ENCODE measurements at regions not wholly inside any gene's neighbourhood (a gene's known extent, or its start where the extent isn't known, plus 50 kb on each side); places are given as distances from the start of the nearest gene placed in this dataset.
"Not testable (repeated sequence)": the region's sequence is repeated elsewhere in the genome, so short reads cannot be mapped to it uniquely, and the experiment has no call there.

DNA sequence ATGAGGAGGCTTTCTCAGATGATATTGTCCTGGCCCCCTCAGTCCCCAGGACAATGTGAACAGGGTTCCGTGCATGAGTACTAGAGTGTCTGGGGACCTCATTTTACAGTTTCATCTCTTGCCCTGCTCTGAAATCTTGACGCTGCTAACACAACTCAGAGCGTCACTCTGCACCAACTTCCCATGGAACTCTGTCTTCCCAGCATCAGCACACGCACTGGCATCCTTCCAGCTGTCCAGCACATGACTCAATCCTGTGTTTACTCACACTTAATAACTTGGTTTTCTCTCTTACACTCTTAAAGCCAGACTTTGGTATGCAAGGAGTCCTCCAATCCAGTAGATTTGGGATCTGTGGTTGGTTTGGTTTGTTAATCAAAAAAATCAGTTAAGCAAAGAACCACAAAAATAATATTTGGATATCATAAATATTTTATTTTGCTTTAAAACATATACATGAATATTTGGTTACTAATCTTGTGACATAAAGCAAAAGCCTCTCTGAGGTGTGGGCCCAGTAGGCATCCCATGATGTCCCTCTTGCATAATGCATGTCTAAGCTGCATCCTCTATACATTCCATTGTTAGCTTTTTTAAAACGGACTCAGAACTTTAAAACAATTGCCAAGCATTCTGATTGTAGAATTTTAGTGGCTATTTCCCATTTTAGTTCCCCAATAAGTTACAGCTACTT is 131.0 kb downstream of the CXCL12 start:
- Histone ChIP-seq H3K9ac (ENCODE audit: low read length) (no peak overlapping the region), H3K36me3 (replicated peaks; ENCODE audit: insufficient read depth, low read length) (no peaks in the 10 kb centered on the region), H3K27me3 (replicated peaks; ENCODE audit: insufficient read depth, low read length) (no peaks in the 10 kb centered on the region), H3K27ac (ENCODE audit: low read length) (no peak overlapping the region), H3K9me3 (replicated peaks; ENCODE audit: insufficient read depth, low read length) (no peaks in the 10 kb centered on the region), H3K4me2 (ENCODE audit: low read depth, low read length) (no peak overlapping the region), H2AFZ (ENCODE audit: low read length) (no peak overlapping the region), H3K4me3 (ENCODE audit: low read length) (no peak overlapping the region), H3F3A (ENCODE audit: insufficient read depth, low read length) (no peaks in the 10 kb centered on the region), H3K4me1 (ENCODE audit: low read length) (no peaks in the 10 kb centered on the region), H3K79me2 (ENCODE audit: low read length) (no peaks in the 10 kb centered on the region), H3K9me2 (replicated peaks; ENCODE audit: insufficient read depth, low read length) (no peaks in the 10 kb centered on the region), H4K20me1 (ENCODE audit: insufficient read depth, low read length) (no peaks in the 10 kb centered on the region)
- TF ChIP-seq EZH2 (optimal IDR thresholded peaks at IDR 0.05; ENCODE audit: low read depth, low read length): no peak
- TF ChIP-seq EZH2phosphoT487 (IDR thresholded peaks at IDR 0.05; ENCODE audit: low read length): no peak
- TF ChIP-seq, protein P1, sequence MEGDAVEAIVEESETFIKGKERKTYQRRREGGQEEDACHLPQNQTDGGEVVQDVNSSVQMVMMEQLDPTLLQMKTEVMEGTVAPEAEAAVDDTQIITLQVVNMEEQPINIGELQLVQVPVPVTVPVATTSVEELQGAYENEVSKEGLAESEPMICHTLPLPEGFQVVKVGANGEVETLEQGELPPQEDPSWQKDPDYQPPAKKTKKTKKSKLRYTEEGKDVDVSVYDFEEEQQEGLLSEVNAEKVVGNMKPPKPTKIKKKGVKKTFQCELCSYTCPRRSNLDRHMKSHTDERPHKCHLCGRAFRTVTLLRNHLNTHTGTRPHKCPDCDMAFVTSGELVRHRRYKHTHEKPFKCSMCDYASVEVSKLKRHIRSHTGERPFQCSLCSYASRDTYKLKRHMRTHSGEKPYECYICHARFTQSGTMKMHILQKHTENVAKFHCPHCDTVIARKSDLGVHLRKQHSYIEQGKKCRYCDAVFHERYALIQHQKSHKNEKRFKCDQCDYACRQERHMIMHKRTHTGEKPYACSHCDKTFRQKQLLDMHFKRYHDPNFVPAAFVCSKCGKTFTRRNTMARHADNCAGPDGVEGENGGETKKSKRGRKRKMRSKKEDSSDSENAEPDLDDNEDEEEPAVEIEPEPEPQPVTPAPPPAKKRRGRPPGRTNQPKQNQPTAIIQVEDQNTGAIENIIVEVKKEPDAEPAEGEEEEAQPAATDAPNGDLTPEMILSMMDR (IDR thresholded peaks at IDR 0.05; ENCODE audit: low read length): no peak
- DNase-seq: no peak

DNA sequence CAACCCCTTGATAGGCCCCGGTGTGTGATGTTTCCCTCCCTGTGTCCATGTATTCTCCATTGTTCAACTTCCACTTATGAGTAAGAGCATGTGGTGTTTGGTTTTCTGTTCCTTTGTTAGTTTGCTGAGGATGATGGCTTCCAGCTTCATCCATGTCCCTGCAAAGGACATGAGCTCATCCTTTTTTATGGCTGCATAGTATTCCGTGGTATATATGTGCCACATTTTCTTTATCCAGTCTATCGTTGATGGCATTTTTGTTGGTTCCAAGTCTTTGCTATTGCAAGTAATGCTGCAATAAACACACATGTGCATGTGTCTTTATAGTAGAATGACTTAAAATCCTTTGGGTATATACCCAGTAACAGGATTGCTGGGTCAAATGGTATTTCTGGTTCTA is 132.3 kb downstream of the CXCL12 start:
- H4K20me1 ChIP-seq (ENCODE audit: insufficient read depth, low read length); DNase-seq; H3K36me3 ChIP-seq (replicated peaks; ENCODE audit: insufficient read depth, low read length); H2AFZ ChIP-seq (ENCODE audit: low read length); H3K27me3 ChIP-seq (replicated peaks; ENCODE audit: insufficient read depth, low read length); H3K9me2 ChIP-seq (replicated peaks; ENCODE audit: insufficient read depth, low read length); H3K4me2 ChIP-seq (ENCODE audit: low read depth, low read length); H3K4me3 ChIP-seq (ENCODE audit: low read length); H3K79me2 ChIP-seq (ENCODE audit: low read length); H3K9ac ChIP-seq (ENCODE audit: low read length); H3K4me1 ChIP-seq (ENCODE audit: low read length); H3K27ac ChIP-seq (ENCODE audit: low read length); H3K9me3 ChIP-seq (replicated peaks; ENCODE audit: insufficient read depth, low read length); H3F3A ChIP-seq (ENCODE audit: insufficient read depth, low read length): not testable (repeated sequence)

DNA sequence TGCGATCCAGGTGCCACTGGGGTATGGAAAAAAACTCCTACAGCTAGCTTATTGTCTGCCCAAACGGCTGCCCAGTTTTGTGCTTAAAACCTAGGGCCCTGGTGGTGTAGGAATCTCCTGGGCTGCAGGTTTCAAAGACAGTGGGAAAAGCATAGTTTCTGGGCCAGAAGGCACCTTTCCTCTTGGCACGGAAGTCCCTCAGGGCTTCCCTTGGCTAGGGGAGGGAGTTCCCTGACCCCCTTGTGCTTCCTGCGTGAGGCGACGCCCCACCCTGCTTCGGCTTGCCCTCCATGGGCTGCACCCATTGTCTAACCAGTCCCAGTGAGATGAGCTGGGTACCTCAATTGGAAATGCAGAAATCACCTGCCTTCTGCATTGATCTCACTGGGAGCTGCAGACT is 135.0 kb downstream of the CXCL12 start:
- H3K36me3 ChIP-seq (replicated peaks; ENCODE audit: insufficient read depth, low read length); H3K4me3 ChIP-seq (ENCODE audit: low read length); H2AFZ ChIP-seq (ENCODE audit: low read length); H3K27me3 ChIP-seq (replicated peaks; ENCODE audit: insufficient read depth, low read length); H4K20me1 ChIP-seq (ENCODE audit: insufficient read depth, low read length); H3K9me3 ChIP-seq (replicated peaks; ENCODE audit: insufficient read depth, low read length); DNase-seq; H3K79me2 ChIP-seq (ENCODE audit: low read length); H3K9ac ChIP-seq (ENCODE audit: low read length); H3F3A ChIP-seq (ENCODE audit: insufficient read depth, low read length); H3K9me2 ChIP-seq (replicated peaks; ENCODE audit: insufficient read depth, low read length); H3K4me2 ChIP-seq (ENCODE audit: low read depth, low read length); H3K4me1 ChIP-seq (ENCODE audit: low read length); H3K27ac ChIP-seq (ENCODE audit: low read length): not testable (repeated sequence)

DNA sequence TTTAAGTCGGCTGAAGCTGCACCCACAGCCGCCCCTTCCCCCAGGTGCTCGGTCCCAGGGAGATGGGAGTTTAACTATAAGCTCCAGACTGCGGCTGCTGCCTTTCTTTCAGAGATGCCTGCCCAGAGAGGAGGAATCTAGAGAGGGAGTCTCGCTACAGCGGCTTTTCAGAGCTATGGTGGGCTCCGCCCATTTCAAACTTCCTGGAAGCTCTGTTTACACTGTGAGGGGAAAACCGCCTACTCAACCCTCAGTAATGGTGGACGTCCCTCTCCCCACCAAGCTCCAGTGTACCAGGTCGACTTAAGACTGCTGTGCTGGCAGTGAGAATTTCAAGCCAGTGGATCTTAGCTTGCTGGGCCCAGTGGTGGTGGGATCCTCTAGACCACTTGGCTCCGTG is 135.4 kb downstream of the CXCL12 start:
- Histone ChIP-seq H3K4me2 (ENCODE audit: low read depth, low read length) (no peak overlapping the region), H3K9me2 (replicated peaks; ENCODE audit: insufficient read depth, low read length) (no peaks in the 10 kb centered on the region), H3K27ac (ENCODE audit: low read length) (no peak overlapping the region), H3K4me3 (ENCODE audit: low read length) (no peak overlapping the region), H3K9ac (ENCODE audit: low read length) (no peak overlapping the region), H3K36me3 (replicated peaks; ENCODE audit: insufficient read depth, low read length) (no peaks in the 10 kb centered on the region), H3K79me2 (ENCODE audit: low read length) (no peaks in the 10 kb centered on the region), H3K4me1 (ENCODE audit: low read length) (no peaks in the 10 kb centered on the region), H2AFZ (ENCODE audit: low read length) (no peak overlapping the region), H3K9me3 (replicated peaks; ENCODE audit: insufficient read depth, low read length) (no peaks in the 10 kb centered on the region), H3F3A (ENCODE audit: insufficient read depth, low read length) (no peaks in the 10 kb centered on the region), H4K20me1 (ENCODE audit: insufficient read depth, low read length) (no peaks in the 10 kb centered on the region), H3K27me3 (replicated peaks; ENCODE audit: insufficient read depth, low read length) (no peaks in the 10 kb centered on the region)
- DNase-seq: no peak
- TF ChIP-seq EZH2 (optimal IDR thresholded peaks at IDR 0.05; ENCODE audit: low read depth, low read length) (no peak), EZH2phosphoT487 (IDR thresholded peaks at IDR 0.05; ENCODE audit: low read length) (no peak)
- TF ChIP-seq, protein P1 (IDR thresholded peaks at IDR 0.05; ENCODE audit: low read length): no peak

DNA sequence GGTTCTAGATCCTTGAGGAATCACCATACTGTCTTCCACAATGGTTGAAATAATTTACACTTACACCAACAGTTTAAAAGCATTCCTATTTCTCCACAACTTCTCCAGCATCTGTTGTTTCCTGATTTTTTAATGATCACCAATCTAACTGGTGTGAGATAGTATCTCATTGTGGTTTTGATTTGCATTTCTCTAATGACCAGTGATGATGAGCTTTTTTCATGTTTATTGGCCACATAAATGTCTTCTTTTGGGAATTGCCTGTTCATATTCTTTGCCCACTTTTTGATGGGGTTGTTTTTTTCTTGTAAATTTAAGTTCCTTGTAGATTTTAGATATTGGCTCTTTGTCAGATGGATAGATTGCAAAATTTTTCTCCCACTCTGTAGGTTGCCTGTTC is 138.2 kb downstream of the CXCL12 start:
- H3K36me3 ChIP-seq (replicated peaks; ENCODE audit: insufficient read depth, low read length); H3K27ac ChIP-seq (ENCODE audit: low read length); H3K27me3 ChIP-seq (replicated peaks; ENCODE audit: insufficient read depth, low read length); H3K9ac ChIP-seq (ENCODE audit: low read length); H4K20me1 ChIP-seq (ENCODE audit: insufficient read depth, low read length); H3K4me2 ChIP-seq (ENCODE audit: low read depth, low read length); H3K9me3 ChIP-seq (replicated peaks; ENCODE audit: insufficient read depth, low read length); H2AFZ ChIP-seq (ENCODE audit: low read length); DNase-seq; H3K9me2 ChIP-seq (replicated peaks; ENCODE audit: insufficient read depth, low read length); H3K79me2 ChIP-seq (ENCODE audit: low read length); H3F3A ChIP-seq (ENCODE audit: insufficient read depth, low read length); H3K4me1 ChIP-seq (ENCODE audit: low read length); H3K4me3 ChIP-seq (ENCODE audit: low read length): not testable (repeated sequence)

DNA sequence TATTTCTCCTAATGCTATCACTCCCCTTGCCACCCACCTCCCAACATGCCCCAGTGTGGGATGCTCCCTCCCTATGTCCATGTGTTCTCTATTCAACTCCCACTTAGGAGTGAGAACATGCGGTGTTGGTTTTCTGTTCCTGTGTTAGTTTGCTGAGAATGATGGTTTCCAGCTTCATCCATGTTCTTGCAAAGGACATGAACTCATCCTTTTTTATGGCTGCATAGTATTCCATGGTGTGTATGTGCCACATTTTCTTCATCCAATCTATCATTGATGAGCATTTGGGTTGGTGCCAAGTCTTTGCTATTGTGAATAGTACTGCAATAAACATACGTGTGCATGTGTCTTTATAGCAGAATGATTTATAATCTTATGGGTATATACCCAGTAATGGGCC is 138.6 kb downstream of the CXCL12 start:
- not testable (repeated sequence) for H3K4me2 ChIP-seq (ENCODE audit: low read depth, low read length); DNase-seq; H4K20me1 ChIP-seq (ENCODE audit: insufficient read depth, low read length); H3K27me3 ChIP-seq (replicated peaks; ENCODE audit: insufficient read depth, low read length); H3K79me2 ChIP-seq (ENCODE audit: low read length); H3K9ac ChIP-seq (ENCODE audit: low read length); H2AFZ ChIP-seq (ENCODE audit: low read length); H3K4me1 ChIP-seq (ENCODE audit: low read length); H3F3A ChIP-seq (ENCODE audit: insufficient read depth, low read length); H3K27ac ChIP-seq (ENCODE audit: low read length); H3K9me2 ChIP-seq (replicated peaks; ENCODE audit: insufficient read depth, low read length); H3K4me3 ChIP-seq (ENCODE audit: low read length); H3K9me3 ChIP-seq (replicated peaks; ENCODE audit: insufficient read depth, low read length); H3K36me3 ChIP-seq (replicated peaks; ENCODE audit: insufficient read depth, low read length)
